T-cell (primary cell): ENCODE measurements at regions not wholly inside any gene's neighbourhood (a gene's known extent, or its start where the extent isn't known, plus 50 kb on each side); places are given as distances from the start of the nearest gene placed in this dataset.
"Not testable (repeated sequence)": the region's sequence is repeated elsewhere in the genome, so short reads cannot be mapped to it uniquely, and the experiment has no call there.

ENCODE experiments used
- ATAC-seq, 4 experiments: fragments of 200-7000 bp in 3 of 4; fragments of 150-1000 bp in 1 of 4; cut with Tn5 transposase; replicated peaks in 1 of 4; 1 replicate in 3 of 4; 2 replicates in 1 of 4; pipeline ENCODE4 v1.10.0; 2021; ENCODE audit warnings: moderate library complexity in 3 of 4, mild to moderate bottlenecking in 2 of 4, moderate number of reproducible peaks in 1 of 4
- CTCF ChIA-PET, 2 donors: fragments of 300-600 bp; sonication (Branson Sonifier 250); formaldehyde crosslinking; loops; one replicate each; lab custom pipeline; 2022; ENCODE audit warnings: antibody characterized with exemption in 2 of 2; lab: Charles Lee
- POLR2A ChIA-PET, 2 donors: fragments of 300-600 bp; sonication (Branson Sonifier 250); formaldehyde crosslinking; loops; one replicate each; lab custom pipeline; 2022; ENCODE audit warnings: antibody characterized with exemption in 2 of 2; lab: Charles Lee
- DNase-seq, 35 experiments: peaks; one replicate each; pipeline versions ENCODE4 v3.0.0 to v3.0.0-alpha.2; 2013 to 2023
- H3K27ac ChIP-seq: one replicate; pipeline ENCODE4 v1.5.1; 2013; ENCODE audit warnings: low read length
- H3K27me3 ChIP-seq, 2 experiments: replicated peaks in 1 of 2; 1 replicate in 1 of 2; 2 replicates in 1 of 2; pipeline versions ENCODE4 v1.6.1 to v1.7.0; 2013; ENCODE audit warnings: low read length in 1 of 2, mixed read lengths in 1 of 2; ENCODE audit not compliant: control insufficient read depth in 2 of 2, insufficient read depth in 2 of 2; ENCODE audit errors: extremely low read depth in 1 of 2
- H3K36me3 ChIP-seq, 2 donors: 1 replicate in 1 of 2; 2 replicates in 1 of 2; pipeline versions ENCODE4 v1.6.1 to v1.7.0; 2013; ENCODE audit warnings: low read length in 1 of 2; ENCODE audit not compliant: control insufficient read depth in 2 of 2, insufficient read depth in 1 of 2; ENCODE audit errors: extremely low read depth in 1 of 2
- H3K4me1 ChIP-seq, 2 experiments: 1 replicate in 1 of 2; 2 replicates in 1 of 2; pipeline versions ENCODE4 v1.6.1 to v1.7.0; 2013; ENCODE audit warnings: low read length in 2 of 2, mixed read lengths in 1 of 2; ENCODE audit not compliant: insufficient read depth in 2 of 2, control insufficient read depth in 1 of 2; ENCODE audit errors: extremely low read depth in 1 of 2
- H3K4me3 ChIP-seq, 2 donors: 1 replicate in 1 of 2; 2 replicates in 1 of 2; pipeline versions ENCODE4 v1.5.1 to v1.7.0; 2013; ENCODE audit warnings: mild to moderate bottlenecking in 2 of 2, low read length in 1 of 2, moderate library complexity in 1 of 2; ENCODE audit not compliant: control insufficient read depth in 1 of 2; ENCODE audit errors: extremely low read depth in 1 of 2
- H3K9me3 ChIP-seq: 2 replicates; pipeline ENCODE4 v1.7.0; 2013
- H3K27ac Mint-ChIP-seq, 2 donors: one replicate each; pipeline ENCODE4 v1.8.0; 2020 to 2021; ENCODE audit warnings: mild to moderate bottlenecking in 2 of 2, mixed read lengths in 2 of 2
- H3K27me3 Mint-ChIP-seq, 2 donors: one replicate each; pipeline ENCODE4 v1.8.0; 2021 to 2022; ENCODE audit warnings: mixed read lengths in 2 of 2
- H3K36me3 Mint-ChIP-seq: one replicate; pipeline ENCODE4 v1.8.0; 2021; ENCODE audit warnings: mixed read lengths
- H3K4me1 Mint-ChIP-seq, 3 donors: one replicate each; pipeline ENCODE4 v1.8.0; 2020 to 2022; ENCODE audit warnings: mixed read lengths in 3 of 3, mild to moderate bottlenecking in 1 of 3
- H3K4me3 Mint-ChIP-seq, 3 donors: one replicate each; pipeline ENCODE4 v1.8.0; 2020 to 2022; ENCODE audit warnings: mild to moderate bottlenecking in 3 of 3, mixed read lengths in 3 of 3, moderate library complexity in 3 of 3
- H3K9me3 Mint-ChIP-seq, 3 donors: one replicate each; pipeline ENCODE4 v1.8.0; 2020 to 2022; ENCODE audit warnings: mixed read lengths in 3 of 3
- WGBS: methylation state at CpG from one replicate; pipeline ENCODE4 v1.1.5; 2013; ENCODE audit warnings: missing lambda C conversion rate; ENCODE audit not compliant: insufficient coverage; 5-methylcytosine and 5-hydroxymethylcytosine counted together

DNA sequence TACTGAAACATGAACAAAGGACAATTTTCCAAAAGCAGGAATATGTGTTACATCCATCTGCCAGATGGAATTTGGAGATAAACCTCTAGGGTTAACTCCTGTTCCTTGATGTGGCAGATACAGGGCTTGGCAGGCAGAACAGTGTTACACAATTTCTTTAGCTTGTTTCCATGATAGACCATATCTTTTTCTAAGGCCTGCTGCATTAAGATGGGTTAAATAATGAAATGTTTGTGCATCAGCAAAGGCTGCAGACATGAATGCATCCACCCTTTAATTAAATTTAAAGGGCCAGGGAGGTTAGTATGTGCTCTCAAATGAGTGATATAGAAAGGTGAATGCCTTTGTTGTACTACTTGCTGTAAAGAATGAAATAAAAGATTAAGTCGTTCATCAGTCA lies 50.1 kb upstream of the WDR44 start:
- H3K27me3 ChIP-seq, H3K9me3 ChIP-seq, H3K4me3 ChIP-seq, H3K9me3 Mint-ChIP-seq, POLR2A ChIA-PET, ATAC-seq, DNase-seq, H3K27ac Mint-ChIP-seq, H3K4me1 Mint-ChIP-seq, H3K27ac ChIP-seq, H3K36me3 ChIP-seq, H3K36me3 Mint-ChIP-seq, CTCF ChIA-PET, H3K4me1 ChIP-seq, H3K4me3 Mint-ChIP-seq: not testable (repeated sequence)
- no CpG with 5 or more reads among the region's 1 CpG for WGBS
- peaks cover 0 to 17% of the 10 kb centered on the region in 2 donors for H3K27me3 Mint-ChIP-seq
